ENCODE measurements at regions not wholly inside any gene's neighbourhood (a gene's known extent, or its start where the extent isn't known, plus 50 kb on each side); places are given as distances from the start of the nearest gene placed in this dataset.

DNA sequence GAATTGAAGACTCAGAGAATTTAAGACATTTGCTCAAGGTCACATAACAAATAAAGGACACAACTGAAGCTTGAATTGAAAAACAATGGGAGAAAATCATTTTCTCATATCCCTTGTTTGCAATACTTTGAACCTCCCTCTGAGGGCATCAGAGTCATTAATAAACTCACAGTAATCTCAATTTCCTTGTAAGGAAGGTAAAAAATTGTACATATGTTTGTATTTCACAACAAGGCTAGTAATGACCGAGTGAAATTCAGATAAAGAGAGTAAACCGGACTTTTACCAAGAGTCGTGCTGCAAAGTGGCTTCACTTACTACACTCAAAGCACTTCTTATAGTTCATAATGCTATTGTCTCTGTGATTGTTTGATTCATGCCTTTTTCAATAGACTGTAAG lies 665.0 kb downstream of the NR2F1-AS1 start:
- intact Hi-C loops (cut with micrococcal nuclease; ENCODE audit: unreplicated experiment) (no loop called here), in situ Hi-C loops (cut with HindIII; ENCODE audit: low pct_unique_long_range_greater_than_20kb, low sequenced_read_pairs) (no loop called here)
- Histone ChIP-seq H3K36me3 (ENCODE audit: control insufficient read depth, insufficient read depth, low read length) (no peaks in the 10 kb centered on the region; the same call in 1 of the 2 replicates), H3K27ac (ENCODE audit: low read length) (peak overlapping the region; percentile 73; the same call in 1 of the 2 replicates), H3K9me3 (ENCODE audit: control insufficient read depth, insufficient read depth, low read depth, low read length) (peaks cover 2% of the 10 kb centered on the region; the same call in 1 of the 2 replicates), H3K4me3 (ENCODE audit: low read depth in 2 of 2, low read length in 2 of 2) (no peak overlapping the region), H3K4me1 (ENCODE audit: control insufficient read depth, insufficient read depth, low read length) (no peaks in the 10 kb centered on the region), H3K27me3 (ENCODE audit: control insufficient read depth, insufficient read depth, low read length) (no peaks in the 10 kb centered on the region)
- TF ChIP-seq, protein P1, sequence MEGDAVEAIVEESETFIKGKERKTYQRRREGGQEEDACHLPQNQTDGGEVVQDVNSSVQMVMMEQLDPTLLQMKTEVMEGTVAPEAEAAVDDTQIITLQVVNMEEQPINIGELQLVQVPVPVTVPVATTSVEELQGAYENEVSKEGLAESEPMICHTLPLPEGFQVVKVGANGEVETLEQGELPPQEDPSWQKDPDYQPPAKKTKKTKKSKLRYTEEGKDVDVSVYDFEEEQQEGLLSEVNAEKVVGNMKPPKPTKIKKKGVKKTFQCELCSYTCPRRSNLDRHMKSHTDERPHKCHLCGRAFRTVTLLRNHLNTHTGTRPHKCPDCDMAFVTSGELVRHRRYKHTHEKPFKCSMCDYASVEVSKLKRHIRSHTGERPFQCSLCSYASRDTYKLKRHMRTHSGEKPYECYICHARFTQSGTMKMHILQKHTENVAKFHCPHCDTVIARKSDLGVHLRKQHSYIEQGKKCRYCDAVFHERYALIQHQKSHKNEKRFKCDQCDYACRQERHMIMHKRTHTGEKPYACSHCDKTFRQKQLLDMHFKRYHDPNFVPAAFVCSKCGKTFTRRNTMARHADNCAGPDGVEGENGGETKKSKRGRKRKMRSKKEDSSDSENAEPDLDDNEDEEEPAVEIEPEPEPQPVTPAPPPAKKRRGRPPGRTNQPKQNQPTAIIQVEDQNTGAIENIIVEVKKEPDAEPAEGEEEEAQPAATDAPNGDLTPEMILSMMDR (IDR thresholded peaks at IDR 0.05): no peak; the same call in 1 of the 2 replicates
- TF ChIP-seq REST (IDR thresholded peaks at IDR 0.05; ENCODE audit: insufficient read depth in 1 of 2, low read depth in 2 of 2, low read length in 1 of 2): no peak
- TF ChIP-seq SIN3A (IDR thresholded peaks at IDR 0.05; ENCODE audit: borderline replicate concordance, insufficient read depth, low read depth, low read length): no peak
- TF ChIP-seq TCF7L2 (IDR thresholded peaks at IDR 0.05; ENCODE audit: low read depth, low read length): no peak
- no peak for TF ChIP-seq POLR2AphosphoS5 (IDR thresholded peaks at IDR 0.05; ENCODE audit: low read depth, low read length)
- ATAC-seq: no peak
- CTCF ChIA-PET: no interaction called here
- no TSS peak for BruUV-seq (replicated peaks)
- POLR2A ChIA-PET: no interaction called here
- no peak for DNase-seq (ENCODE audit: low read depth, low spot score)

DNA sequence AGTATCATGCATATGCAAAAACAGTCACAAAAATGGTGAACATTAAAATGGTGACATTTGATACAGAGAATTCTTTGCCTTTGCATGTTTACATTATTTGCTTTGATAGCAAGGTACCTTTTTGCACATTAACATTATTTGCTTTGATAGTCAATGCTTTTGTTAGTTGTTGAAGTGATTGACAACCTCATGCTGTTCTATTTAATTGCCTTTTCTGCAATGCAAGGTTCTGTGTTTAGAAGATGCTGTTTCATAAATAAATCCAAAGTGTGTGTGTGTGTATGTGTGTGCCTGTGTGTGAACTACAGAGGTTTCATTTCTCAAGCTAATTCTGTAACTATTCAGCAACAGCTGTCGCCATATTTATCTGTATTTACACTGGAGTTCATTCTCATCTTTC lies 668.7 kb downstream of the NR2F1-AS1 start:
- in situ Hi-C loops (cut with HindIII; ENCODE audit: low pct_unique_long_range_greater_than_20kb, low sequenced_read_pairs): no loop called here
- no peak for TF ChIP-seq REST (IDR thresholded peaks at IDR 0.05; ENCODE audit: insufficient read depth in 1 of 2, low read depth in 2 of 2, low read length in 1 of 2)
- TF ChIP-seq POLR2AphosphoS5 (IDR thresholded peaks at IDR 0.05; ENCODE audit: low read depth, low read length): no peak
- ATAC-seq: no peak
- H3K27ac ChIP-seq (ENCODE audit: low read length): no peak overlapping the region; the same call in 1 of the 2 replicates
- H3K4me1 ChIP-seq (ENCODE audit: control insufficient read depth, insufficient read depth, low read length): peaks cover 3% of the 10 kb centered on the region; the same call in 1 of the 2 replicates
- H3K4me3 ChIP-seq (ENCODE audit: low read depth in 2 of 2, low read length in 2 of 2): no peak overlapping the region
- CTCF ChIA-PET: no interaction called here
- POLR2A ChIA-PET: no interaction called here
- H3K36me3 ChIP-seq (ENCODE audit: control insufficient read depth, insufficient read depth, low read length): no peaks in the 10 kb centered on the region; the same call in 1 of the 2 replicates
- no TSS peak for BruUV-seq (replicated peaks)
- intact Hi-C loops (cut with micrococcal nuclease; ENCODE audit: unreplicated experiment): no loop called here
- DNase-seq (ENCODE audit: low read depth, low spot score): no peak
- H3K27me3 ChIP-seq (ENCODE audit: control insufficient read depth, insufficient read depth, low read length): no peaks in the 10 kb centered on the region
- H3K9me3 ChIP-seq (ENCODE audit: control insufficient read depth, insufficient read depth, low read depth, low read length): peaks cover 2% of the 10 kb centered on the region; the same call in 1 of the 2 replicates
